Vagina (tissue), 2 donors: ENCODE measurements at regions not wholly inside any gene's neighbourhood (a gene's known extent, or its start where the extent isn't known, plus 50 kb on each side); places are given as distances from the start of the nearest gene placed in this dataset.

Source experiments
- DNase-seq, 2 donors: peaks; one replicate each; pipeline ENCODE4 v3.0.0-alpha.2; 2017; ENCODE audit errors: extremely low spot score in 2 of 2
- H3K27ac ChIP-seq: fragments of 200-600 bp; sonication (generic); one replicate; pipeline ENCODE4 v1.5.1; 2019
- H3K27me3 ChIP-seq: fragments of 200-600 bp; sonication (generic); one replicate; pipeline ENCODE4 v1.5.1; 2019
- H3K36me3 ChIP-seq, 2 donors: fragments of 200-600 bp; sonication (generic); one replicate each; pipeline ENCODE4 v1.5.1; 2017 to 2019
- H3K4me1 ChIP-seq: fragments of 200-600 bp; sonication (generic); one replicate; pipeline ENCODE4 v1.5.1; 2019
- H3K4me3 ChIP-seq, 2 donors: fragments of 200-600 bp; sonication (generic); 1 replicate in 1 of 2; 2 replicates in 1 of 2; pipeline ENCODE4 v1.5.1; 2016 to 2019
- H3K9me3 ChIP-seq: fragments of 200-600 bp; sonication (generic); one replicate; pipeline ENCODE4 v1.5.1; 2019
- CTCF ChIP-seq, 3 experiments: fragments of 450-650 bp in 2 of 3; fragments of 200-600 bp in 1 of 3; sonication (generic) in 1 of 3; IDR thresholded peaks; one replicate each; pipeline ENCODE4 v1.5.1; 2017 to 2019; ENCODE audit warnings: antibody characterized with exemption in 3 of 3, mild to moderate bottlenecking in 2 of 3, moderate library complexity in 2 of 3
- POLR2A ChIP-seq, 2 donors: fragments of 450-650 bp; IDR thresholded peaks; one replicate each; pipeline ENCODE4 v1.6.1; 2017; ENCODE audit warnings: antibody characterized with exemption in 2 of 2, mild to moderate bottlenecking in 2 of 2, moderate library complexity in 2 of 2
- POLR2AphosphoS5 ChIP-seq, 2 donors: sonication (generic); formaldehyde crosslinking; IDR thresholded peaks; one replicate each; pipeline ENCODE4 v1.9.0; 2017; ENCODE audit warnings: antibody characterized with exemption in 2 of 2, mild to moderate bottlenecking in 2 of 2, low read depth in 1 of 2; ENCODE audit not compliant: insufficient read depth in 1 of 2
- intact Hi-C: fragments of 100-400 bp; cut with DNase I; formaldehyde crosslinking; loops from one replicate; pipeline ENCODE4 v1.15.1; 2023

- no peak for DNase-seq
Measured at GRCh38 chr12:63406781-63407180, 255.8 kb upstream of the AVPR1A start.

GRCh38 chr12:63404611-63405010, 253.6 kb upstream of the AVPR1A start:
- Histone ChIP-seq H3K4me1 (no peaks in the 10 kb centered on the region), H3K27me3 (no peaks in the 10 kb centered on the region), H3K4me3 (no peak overlapping the region), H3K36me3 (no peaks in the 10 kb centered on the region), H3K27ac (no peak overlapping the region), H3K9me3 (no peaks in the 10 kb centered on the region)
- TF ChIP-seq CTCF (IDR thresholded peaks at IDR 0.05) = no peak
- intact Hi-C loops = no loop called here
- DNase-seq = no peak

More at GRCh38 chr12:63406781-63407180, 255.8 kb upstream of the AVPR1A start:
- no peaks in the 10 kb centered on the region for H3K36me3 ChIP-seq
- no peaks in the 10 kb centered on the region for H3K4me1 ChIP-seq
- H3K27me3 ChIP-seq = no peaks in the 10 kb centered on the region
- intact Hi-C loops = no loop called here
- no peak overlapping the region for H3K4me3 ChIP-seq
- TF ChIP-seq CTCF (IDR thresholded peaks at IDR 0.05) (no peak), POLR2A (IDR thresholded peaks at IDR 0.05) (no peak), POLR2AphosphoS5 (IDR thresholded peaks at IDR 0.05; ENCODE audit: insufficient read depth in 1 of 2, low read depth in 1 of 2) (no peak)
- no peaks in the 10 kb centered on the region for H3K9me3 ChIP-seq
- H3K27ac ChIP-seq = no peak overlapping the region

- TF ChIP-seq POLR2A (IDR thresholded peaks at IDR 0.05) (no peak), POLR2AphosphoS5 (IDR thresholded peaks at IDR 0.05; ENCODE audit: insufficient read depth in 1 of 2, low read depth in 1 of 2) (no peak), CTCF (IDR thresholded peaks at IDR 0.05) (no peak)
- H3K27ac ChIP-seq = no peak overlapping the region
- H3K27me3 ChIP-seq = no peaks in the 10 kb centered on the region
- intact Hi-C loops = no loop called here
- H3K36me3 ChIP-seq = no peaks in the 10 kb centered on the region
- no peaks in the 10 kb centered on the region for H3K9me3 ChIP-seq
- H3K4me3 ChIP-seq = no peak overlapping the region
- H3K4me1 ChIP-seq = no peaks in the 10 kb centered on the region
- no peak for DNase-seq
Measured at GRCh38 chr12:63403256-63403655, 252.3 kb upstream of the AVPR1A start.

GRCh38 chr12:63400718-63401117, 249.7 kb upstream of the AVPR1A start:
- Histone ChIP-seq H3K9me3 (no peaks in the 10 kb centered on the region), H3K27me3 (no peaks in the 10 kb centered on the region), H3K4me3 (no peak overlapping the region), H3K36me3 (no peaks in the 10 kb centered on the region), H3K4me1 (no peaks in the 10 kb centered on the region), H3K27ac (no peak overlapping the region)
- TF ChIP-seq POLR2A (IDR thresholded peaks at IDR 0.05) (no peak), CTCF (IDR thresholded peaks at IDR 0.05) (no peak), POLR2AphosphoS5 (IDR thresholded peaks at IDR 0.05; ENCODE audit: insufficient read depth in 1 of 2, low read depth in 1 of 2) (no peak)
- intact Hi-C loops = no loop called here
- DNase-seq = no peak

- Histone ChIP-seq H3K27me3 (no peaks in the 10 kb centered on the region), H3K36me3 (no peaks in the 10 kb centered on the region), H3K27ac (no peak overlapping the region), H3K4me3 (no peak overlapping the region), H3K4me1 (no peaks in the 10 kb centered on the region), H3K9me3 (no peaks in the 10 kb centered on the region)
- TF ChIP-seq POLR2A (IDR thresholded peaks at IDR 0.05) (no peak), CTCF (IDR thresholded peaks at IDR 0.05) (no peak), POLR2AphosphoS5 (IDR thresholded peaks at IDR 0.05; ENCODE audit: insufficient read depth in 1 of 2, low read depth in 1 of 2) (no peak)
- no peak for DNase-seq
- intact Hi-C loops = no loop called here
Measured at GRCh38 chr12:63400318-63400717, 249.3 kb upstream of the AVPR1A start.
